ENCODE measurements at regions not wholly inside any gene's neighbourhood (a gene's known extent, or its start where the extent isn't known, plus 50 kb on each side); places are given as distances from the start of the nearest gene placed in this dataset.

- no peak for TF ChIP-seq POLR2AphosphoS5 (IDR thresholded peaks at IDR 0.05; ENCODE audit: low read depth, low read length)
- no peak for TF ChIP-seq TAF1 (IDR thresholded peaks at IDR 0.05; ENCODE audit: borderline replicate concordance, low read depth, low read length)
- no peak for TF ChIP-seq POLR2A (IDR thresholded peaks at IDR 0.05; ENCODE audit: low read depth, low read length)
These were observed 1025.7 kb upstream of the RAG2 start for GRCh38 chr11:37623778-37624177.
